SK-N-SH treated with all-trans-retinoic acid at 6 μM for 48 hours (cell line): ENCODE measurements at regions not wholly inside any gene's neighbourhood (a gene's known extent, or its start where the extent isn't known, plus 50 kb on each side); places are given as distances from the start of the nearest gene placed in this dataset.

Experiments
- OSR1 ChIP-seq: fragments of 250-450 bp; sonication (Bioruptor Pico); IDR thresholded peaks from 2 replicates; pipeline ENCODE4 v1.8.0; 2022; ENCODE audit warnings: moderate library complexity, mild to moderate bottlenecking, inconsistent platforms
- PATZ1 ChIP-seq: fragments of 250-450 bp; sonication (Bioruptor Pico); IDR thresholded peaks from 2 replicates; pipeline ENCODE4 v1.8.0; 2020; ENCODE audit warnings: mild to moderate bottlenecking, moderate library complexity, borderline replicate concordance
- RARB ChIP-seq: fragments of 250-450 bp; sonication (Bioruptor Pico); IDR thresholded peaks from 2 replicates; pipeline ENCODE4 v1.8.0; 2021; ENCODE audit warnings: mild to moderate bottlenecking, moderate library complexity
- TCF4 ChIP-seq: fragments of 250-450 bp; sonication (Bioruptor Pico); IDR thresholded peaks from 2 replicates; pipeline ENCODE4 v1.8.0; 2021; ENCODE audit warnings: mild to moderate bottlenecking, moderate library complexity, borderline replicate concordance
- ZFP3 ChIP-seq: fragments of 250-450 bp; sonication (Bioruptor Pico); IDR thresholded peaks from 2 replicates; pipeline ENCODE4 v1.5.0; 2020; ENCODE audit warnings: mild to moderate bottlenecking, moderate library complexity
- ZFP30 ChIP-seq: fragments of 450-650 bp; formaldehyde crosslinking; IDR thresholded peaks from 2 replicates; pipeline ENCODE4 v1.5.0; 2022; ENCODE audit warnings: mild to moderate bottlenecking, moderate library complexity
- TF ChIP-seq, protein P1 (sequence below): fragments of 250-450 bp; sonication (Bioruptor Pico); IDR thresholded peaks from 2 replicates; pipeline ENCODE4 v1.5.1; 2020; ENCODE audit warnings: low read depth, mild to moderate bottlenecking, moderate library complexity
- TF ChIP-seq, protein P2 (sequence below): fragments of 250-450 bp; sonication (Bioruptor Pico); IDR thresholded peaks from 2 replicates; pipeline ENCODE4 v1.5.1; 2021; ENCODE audit warnings: mild to moderate bottlenecking, moderate library complexity

- TF ChIP-seq ZFP3, result no peak
- no peak for TF ChIP-seq ZFP30 (CRISPR knock-in tag)
- TF ChIP-seq PATZ1, result no peak
- TF ChIP-seq, protein P1, sequence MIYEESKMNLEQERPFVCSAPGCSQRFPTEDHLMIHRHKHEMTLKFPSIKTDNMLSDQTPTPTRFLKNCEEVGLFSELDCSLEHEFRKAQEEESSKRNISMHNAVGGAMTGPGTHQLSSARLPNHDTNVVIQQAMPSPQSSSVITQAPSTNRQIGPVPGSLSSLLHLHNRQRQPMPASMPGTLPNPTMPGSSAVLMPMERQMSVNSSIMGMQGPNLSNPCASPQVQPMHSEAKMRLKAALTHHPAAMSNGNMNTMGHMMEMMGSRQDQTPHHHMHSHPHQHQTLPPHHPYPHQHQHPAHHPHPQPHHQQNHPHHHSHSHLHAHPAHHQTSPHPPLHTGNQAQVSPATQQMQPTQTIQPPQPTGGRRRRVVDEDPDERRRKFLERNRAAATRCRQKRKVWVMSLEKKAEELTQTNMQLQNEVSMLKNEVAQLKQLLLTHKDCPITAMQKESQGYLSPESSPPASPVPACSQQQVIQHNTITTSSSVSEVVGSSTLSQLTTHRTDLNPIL, result no peak
- TF ChIP-seq TCF4 (CRISPR knock-in tag), result no peak
- TF ChIP-seq, protein P2, sequence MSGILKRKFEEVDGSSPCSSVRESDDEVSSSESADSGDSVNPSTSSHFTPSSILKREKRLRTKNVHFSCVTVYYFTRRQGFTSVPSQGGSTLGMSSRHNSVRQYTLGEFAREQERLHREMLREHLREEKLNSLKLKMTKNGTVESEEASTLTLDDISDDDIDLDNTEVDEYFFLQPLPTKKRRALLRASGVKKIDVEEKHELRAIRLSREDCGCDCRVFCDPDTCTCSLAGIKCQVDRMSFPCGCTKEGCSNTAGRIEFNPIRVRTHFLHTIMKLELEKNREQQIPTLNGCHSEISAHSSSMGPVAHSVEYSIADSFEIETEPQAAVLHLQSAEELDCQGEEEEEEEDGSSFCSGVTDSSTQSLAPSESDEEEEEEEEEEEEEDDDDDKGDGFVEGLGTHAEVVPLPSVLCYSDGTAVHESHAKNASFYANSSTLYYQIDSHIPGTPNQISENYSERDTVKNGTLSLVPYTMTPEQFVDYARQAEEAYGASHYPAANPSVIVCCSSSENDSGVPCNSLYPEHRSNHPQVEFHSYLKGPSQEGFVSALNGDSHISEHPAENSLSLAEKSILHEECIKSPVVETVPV (CRISPR knock-in tag), result no peak
- TF ChIP-seq RARB (CRISPR knock-in tag), result no peak
- no peak for TF ChIP-seq OSR1 (CRISPR knock-in tag)
Observed at GRCh38 chr7:91759205-91759863, 121.2 kb downstream of the MTERF1 start.
